IMR-90 (cell line): ENCODE measurements at regions not wholly inside any gene's neighbourhood (a gene's known extent, or its start where the extent isn't known, plus 50 kb on each side); places are given as distances from the start of the nearest gene placed in this dataset.

ENCODE experiments used
- MAZ ChIP-seq: IDR thresholded peaks from 2 replicates; pipeline ENCODE4 v1.6.1; 2012; ENCODE audit warnings: low read depth, mild to moderate bottlenecking, low read length, improper control_type of control experiment, moderate library complexity, borderline replicate concordance
- POLR2A ChIP-seq: IDR thresholded peaks from 2 replicates; pipeline ENCODE4 v1.6.1; 2012; ENCODE audit warnings: mild to moderate bottlenecking, low read depth, low read length
- RFX5 ChIP-seq: IDR thresholded peaks from 2 replicates; pipeline ENCODE4 v1.8.0; 2012; ENCODE audit warnings: low read depth, mild to moderate bottlenecking, low read length, moderate library complexity
- SMC3 ChIP-seq: fragments of 150-350 bp; IDR thresholded peaks from 2 replicates; pipeline ENCODE4 v1.6.1; 2016; ENCODE audit warnings: low read depth, mild to moderate bottlenecking, antibody characterized with exemption, low read length, moderate library complexity
- TF ChIP-seq, protein P1 (sequence below): conservative IDR thresholded peaks from 2 replicates; pipeline ENCODE4 v1.5.1; 2012; ENCODE audit warnings: mild to moderate bottlenecking, low read depth, low read length, improper control_type of control experiment

DNA sequence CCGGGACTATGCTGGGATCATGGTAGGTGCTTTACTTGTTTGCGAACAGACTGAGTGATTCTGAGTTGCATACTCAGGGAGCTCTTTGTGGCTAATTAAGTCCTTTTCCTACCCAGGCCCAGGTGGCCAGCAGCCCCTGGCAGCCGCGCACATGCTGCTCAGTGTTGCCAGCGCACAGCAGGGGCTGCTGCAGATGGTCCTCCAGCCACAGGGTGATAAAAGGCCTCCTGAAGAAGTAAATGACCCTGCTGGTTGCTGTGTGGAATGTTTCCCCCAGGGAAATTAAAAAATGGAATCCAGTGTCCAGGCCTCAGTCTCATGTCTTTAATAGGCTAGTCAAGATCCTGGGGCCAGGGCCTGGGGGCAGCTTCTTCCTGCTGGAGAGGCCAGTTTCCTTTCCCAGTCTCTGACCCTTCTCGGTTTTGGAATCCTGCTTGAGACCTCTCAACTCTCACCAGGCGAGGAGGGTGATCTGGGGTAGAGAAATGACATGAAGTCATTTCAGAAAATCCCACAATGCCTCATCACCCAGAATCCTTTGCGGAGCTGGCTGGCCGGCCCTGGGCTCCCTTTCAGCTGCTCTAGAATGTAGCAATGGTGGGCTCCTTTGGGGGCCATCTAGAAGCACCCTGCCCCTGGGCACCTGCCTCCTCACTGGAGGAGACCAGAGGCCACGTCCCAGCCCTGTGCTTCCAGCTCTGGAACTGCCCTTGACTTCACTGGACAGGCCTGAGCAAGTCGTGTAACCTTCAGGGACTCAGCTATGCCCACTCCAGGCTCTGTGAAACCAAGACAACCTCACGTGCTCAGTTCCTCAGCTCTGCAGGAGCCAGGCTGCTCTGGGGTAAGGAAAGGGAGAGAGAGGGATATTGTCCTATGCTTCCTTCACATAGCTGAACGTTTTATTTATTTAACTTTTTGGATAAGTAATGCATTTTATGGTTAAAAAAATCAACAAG is 131.4 kb downstream of the MRPS6 start:
- TF ChIP-seq, protein P1, sequence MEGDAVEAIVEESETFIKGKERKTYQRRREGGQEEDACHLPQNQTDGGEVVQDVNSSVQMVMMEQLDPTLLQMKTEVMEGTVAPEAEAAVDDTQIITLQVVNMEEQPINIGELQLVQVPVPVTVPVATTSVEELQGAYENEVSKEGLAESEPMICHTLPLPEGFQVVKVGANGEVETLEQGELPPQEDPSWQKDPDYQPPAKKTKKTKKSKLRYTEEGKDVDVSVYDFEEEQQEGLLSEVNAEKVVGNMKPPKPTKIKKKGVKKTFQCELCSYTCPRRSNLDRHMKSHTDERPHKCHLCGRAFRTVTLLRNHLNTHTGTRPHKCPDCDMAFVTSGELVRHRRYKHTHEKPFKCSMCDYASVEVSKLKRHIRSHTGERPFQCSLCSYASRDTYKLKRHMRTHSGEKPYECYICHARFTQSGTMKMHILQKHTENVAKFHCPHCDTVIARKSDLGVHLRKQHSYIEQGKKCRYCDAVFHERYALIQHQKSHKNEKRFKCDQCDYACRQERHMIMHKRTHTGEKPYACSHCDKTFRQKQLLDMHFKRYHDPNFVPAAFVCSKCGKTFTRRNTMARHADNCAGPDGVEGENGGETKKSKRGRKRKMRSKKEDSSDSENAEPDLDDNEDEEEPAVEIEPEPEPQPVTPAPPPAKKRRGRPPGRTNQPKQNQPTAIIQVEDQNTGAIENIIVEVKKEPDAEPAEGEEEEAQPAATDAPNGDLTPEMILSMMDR = no peak
- TF ChIP-seq SMC3 (no peak), POLR2A (no peak), MAZ (no peak), RFX5 (no peak)
